HG03064 (cell line): ENCODE measurements at regions not wholly inside any gene's neighbourhood (a gene's known extent, or its start where the extent isn't known, plus 50 kb on each side); places are given as distances from the start of the nearest gene placed in this dataset.

Experiments
- ATAC-seq: cut with Tn5 transposase; IDR thresholded peaks from one replicate; pipeline ENCODE4 v1.9.1; 2021; ENCODE audit warnings: low read depth; ENCODE audit not compliant: unreplicated experiment

GRCh38 chr6:122286512-122286911, 112.9 kb upstream of the HSF2 start:
- no peak for ATAC-seq

GRCh38 chr6:122289762-122290539, 109.5 kb upstream of the HSF2 start:
- no peak for ATAC-seq

GRCh38 chr6:122297010-122297409, 102.4 kb upstream of the HSF2 start:
- no peak for ATAC-seq

GRCh38 chr6:122302067-122302466, 97.4 kb upstream of the HSF2 start:
- ATAC-seq = no peak

- ATAC-seq = no peak
Measured at GRCh38 chr6:122307577-122307976, 91.9 kb upstream of the HSF2 start.

GRCh38 chr6:122308074-122308473, 91.4 kb upstream of the HSF2 start:
- ATAC-seq = no peak

- ATAC-seq = no peak
Measured at GRCh38 chr6:122315842-122316241, 83.6 kb upstream of the HSF2 start.

- ATAC-seq = no peak
Measured at GRCh38 chr6:122322824-122323223, 76.6 kb upstream of the HSF2 start.

GRCh38 chr6:122323361-122323760, 76.1 kb upstream of the HSF2 start:
- no peak for ATAC-seq

- no peak for ATAC-seq
Measured at GRCh38 chr6:122330315-122330714, 69.1 kb upstream of the HSF2 start.

- ATAC-seq = no peak
Measured at GRCh38 chr6:122337645-122338044, 61.8 kb upstream of the HSF2 start.

- ATAC-seq = no peak
Measured at GRCh38 chr6:122339661-122340060, 59.8 kb upstream of the HSF2 start.

- ATAC-seq = no peak
Measured at GRCh38 chr6:122347280-122347679, 52.2 kb upstream of the HSF2 start.

- no peak for ATAC-seq
Measured at GRCh38 chr6:122347751-122348150, 51.7 kb upstream of the HSF2 start.
